ENCODE measurements at regions not wholly inside any gene's neighbourhood (a gene's known extent, or its start where the extent isn't known, plus 50 kb on each side); places are given as distances from the start of the nearest gene placed in this dataset.

DNA sequence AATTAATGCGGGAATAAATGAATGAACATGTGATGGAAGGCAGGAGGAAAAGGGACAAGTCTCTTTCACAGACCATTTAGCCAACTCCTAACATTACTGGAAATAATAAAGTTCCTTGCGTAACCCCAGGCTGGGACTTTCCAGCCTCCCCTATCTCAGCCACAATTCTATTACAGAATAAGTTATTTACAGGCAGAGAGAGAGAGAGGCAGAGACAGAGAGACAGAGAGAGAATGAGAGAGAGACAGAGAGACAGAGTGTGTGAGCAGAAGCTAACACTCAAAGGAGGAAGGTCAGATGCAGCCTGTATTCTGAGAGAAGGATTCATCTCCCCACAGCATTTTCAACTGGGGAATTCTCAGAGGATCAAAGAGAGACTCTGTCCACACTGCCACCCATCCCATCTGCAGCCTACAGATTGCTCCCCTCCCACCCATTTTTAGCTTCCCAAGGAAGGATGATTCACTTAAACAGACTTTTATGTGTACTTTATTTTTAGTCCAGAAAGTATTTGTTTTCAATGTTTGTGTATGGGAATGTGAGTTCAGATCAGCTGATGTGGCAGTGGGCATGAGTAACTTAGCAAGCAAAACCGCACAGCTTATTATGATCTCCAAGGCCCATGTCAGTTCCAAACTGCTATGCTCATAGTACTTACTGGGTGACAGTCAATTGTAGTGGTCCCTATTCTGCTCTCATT, 165.7 kb downstream of the CAND1 start:
- no peaks in the 10 kb centered on the region for H4K20me1 ChIP-seq (ENCODE audit: insufficient read depth, low read length)
- peak; percentile 88 for ATAC-seq (ENCODE audit: low read depth)
- BruUV-seq (replicated peaks) = no TSS peak
- peak overlapping the region; percentile 51; the same call in 1 of the 3 replicates for H2BK15ac ChIP-seq (ENCODE audit: low read depth, low read length)
- peaks cover 15% of the 10 kb centered on the region for H3K4me1 ChIP-seq (ENCODE audit: control insufficient read depth, insufficient read depth, low read length)
- H3K23ac ChIP-seq (ENCODE audit: low read depth, low read length) = peak overlapping the region; percentile 100
- H3K56ac ChIP-seq (ENCODE audit: extremely low read depth, insufficient read depth, low read length) = peak overlapping the region; percentile 49; the same call in 1 of the 2 replicates
- intact Hi-C loops (cut with micrococcal nuclease) = loop anchor here (5.0 kb wide), 2 partner anchors 163 to 227 kb away; no protein-coding TSS in a partner anchor
- no peaks in the 10 kb centered on the region for H3K27me3 ChIP-seq (ENCODE audit: control insufficient read depth, insufficient read depth, low read length)
- no peaks in the 10 kb centered on the region for H3K36me3 ChIP-seq (ENCODE audit: control insufficient read depth, insufficient read depth, low read length)
- no peak overlapping the region for H3K4me3 ChIP-seq (ENCODE audit: insufficient read depth, low read depth, low read length)
- peak overlapping the region in 1 of 2 experiments; percentile 90; a peak in 1 of 4 replicates for H4K8ac ChIP-seq (ENCODE audit: low read depth in 2 of 2, low read length in 2 of 2)
- peak overlapping the region; percentile 87; the same call in 1 of the 2 replicates for H3K18ac ChIP-seq (ENCODE audit: low read depth, low read length)
- peak overlapping the region; percentile 41; the same call in 1 of the 2 replicates for H3K27ac ChIP-seq (ENCODE audit: insufficient read depth, low read length)
- peak overlapping the region; percentile 82 for H2AFZ ChIP-seq (replicated peaks; ENCODE audit: low read length, poor library complexity)
- ChIA-PET CTCF (interaction anchor here (0.5 to 2.0 kb wide), 3 partner anchors 9 to 79 kb away, joined by 3 to 7 read pairs (median 6); no protein-coding TSS in a partner anchor), POLR2A (ENCODE audit: unreplicated experiment) (interaction anchor here (0.5 kb wide), 1 partner anchor 1197 kb away, joined by 3 read pairs; no protein-coding TSS in a partner anchor)
- peak overlapping the region; percentile 94 for H3K4ac ChIP-seq (ENCODE audit: low read depth, low read length)
- peak overlapping the region; percentile 17; the same call in 1 of the 2 replicates for H4K91ac ChIP-seq (ENCODE audit: insufficient read depth, low read depth, low read length)
- H4K5ac ChIP-seq (ENCODE audit: low read depth, low read length) = peak overlapping the region; percentile 47; the same call in 1 of the 2 replicates
- H3K9me3 ChIP-seq (ENCODE audit: control insufficient read depth, insufficient read depth, low read length) = no peaks in the 10 kb centered on the region
- H3K4me2 ChIP-seq (ENCODE audit: low read depth, low read length) = peak overlapping the region; percentile 81; the same call in 1 of the 2 replicates
- in situ Hi-C loops (cut with MboI; ENCODE audit: low sequenced_read_pairs) = loop anchor here (5.0 to 10.0 kb wide), 2 partner anchors 78 to 220 kb away; no protein-coding TSS in a partner anchor
- peaks cover 4% of the 10 kb centered on the region for H3K9me1 ChIP-seq (ENCODE audit: insufficient read depth, low read length)
- peak overlapping the region; percentile 76; the same call in 1 of the 2 replicates for H2AK5ac ChIP-seq (ENCODE audit: low read depth, low read length)
- H2BK5ac ChIP-seq (ENCODE audit: low read depth, low read length, poor library complexity, severe bottlenecking) = peak overlapping the region; percentile 98
- dilution Hi-C loops (cut with HindIII; ENCODE audit: low sequenced_read_pairs, unreplicated experiment) = no loop called here
- no CpG with 5 or more reads among the region's 3 CpGs for WGBS, 2 experiments (ENCODE audit: extremely low coverage in 2 of 2, insufficient read length in 1 of 2)
- peak overlapping the region; percentile 99 for H2BK20ac ChIP-seq (ENCODE audit: low read depth, low read length)
- H3K79me1 ChIP-seq (ENCODE audit: low read depth in 1 of 2, low read length in 2 of 2) = no peaks in the 10 kb centered on the region
- H2AK9ac ChIP-seq (replicated peaks; ENCODE audit: low read depth, low read length, poor library complexity) = peak overlapping the region; percentile 29
- peak overlapping the region; percentile 92 for H3K14ac ChIP-seq (replicated peaks; ENCODE audit: low read depth, low read length)
- peak; percentile 99 for DNase-seq
- H2BK120ac ChIP-seq (ENCODE audit: low read depth, low read length) = peak overlapping the region; percentile 98
- H3K9ac ChIP-seq (ENCODE audit: low read depth, low read length) = no peak overlapping the region
- no peak for TF ChIP-seq NFE2L2 (IDR thresholded peaks at IDR 0.05; ENCODE audit: low read depth, low read length)
- TF ChIP-seq MAZ (IDR thresholded peaks at IDR 0.05; ENCODE audit: borderline replicate concordance, low read depth, low read length) = peak; percentile 75
- peak; percentile 28; the same call in 1 of the 2 replicates for TF ChIP-seq POLR2A (IDR thresholded peaks at IDR 0.05; ENCODE audit: low read depth, low read length)
- TF ChIP-seq FOS (IDR thresholded peaks at IDR 0.05; ENCODE audit: low read depth, low read length) = peak; percentile 67
- TF ChIP-seq MXI1 (IDR thresholded peaks at IDR 0.05; ENCODE audit: borderline replicate concordance, low read depth, low read length) = 0 out of 2 replicates have a peak, but pooled peaks have one; percentile 39
- TF ChIP-seq, protein P1, sequence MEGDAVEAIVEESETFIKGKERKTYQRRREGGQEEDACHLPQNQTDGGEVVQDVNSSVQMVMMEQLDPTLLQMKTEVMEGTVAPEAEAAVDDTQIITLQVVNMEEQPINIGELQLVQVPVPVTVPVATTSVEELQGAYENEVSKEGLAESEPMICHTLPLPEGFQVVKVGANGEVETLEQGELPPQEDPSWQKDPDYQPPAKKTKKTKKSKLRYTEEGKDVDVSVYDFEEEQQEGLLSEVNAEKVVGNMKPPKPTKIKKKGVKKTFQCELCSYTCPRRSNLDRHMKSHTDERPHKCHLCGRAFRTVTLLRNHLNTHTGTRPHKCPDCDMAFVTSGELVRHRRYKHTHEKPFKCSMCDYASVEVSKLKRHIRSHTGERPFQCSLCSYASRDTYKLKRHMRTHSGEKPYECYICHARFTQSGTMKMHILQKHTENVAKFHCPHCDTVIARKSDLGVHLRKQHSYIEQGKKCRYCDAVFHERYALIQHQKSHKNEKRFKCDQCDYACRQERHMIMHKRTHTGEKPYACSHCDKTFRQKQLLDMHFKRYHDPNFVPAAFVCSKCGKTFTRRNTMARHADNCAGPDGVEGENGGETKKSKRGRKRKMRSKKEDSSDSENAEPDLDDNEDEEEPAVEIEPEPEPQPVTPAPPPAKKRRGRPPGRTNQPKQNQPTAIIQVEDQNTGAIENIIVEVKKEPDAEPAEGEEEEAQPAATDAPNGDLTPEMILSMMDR (conservative IDR thresholded peaks at IDR 0.05; ENCODE audit: low read depth, low read length) = no peak
- TF ChIP-seq CHD1 (IDR thresholded peaks at IDR 0.05; ENCODE audit: low read depth, low read length) = no peak
- TF ChIP-seq, protein P2, sequence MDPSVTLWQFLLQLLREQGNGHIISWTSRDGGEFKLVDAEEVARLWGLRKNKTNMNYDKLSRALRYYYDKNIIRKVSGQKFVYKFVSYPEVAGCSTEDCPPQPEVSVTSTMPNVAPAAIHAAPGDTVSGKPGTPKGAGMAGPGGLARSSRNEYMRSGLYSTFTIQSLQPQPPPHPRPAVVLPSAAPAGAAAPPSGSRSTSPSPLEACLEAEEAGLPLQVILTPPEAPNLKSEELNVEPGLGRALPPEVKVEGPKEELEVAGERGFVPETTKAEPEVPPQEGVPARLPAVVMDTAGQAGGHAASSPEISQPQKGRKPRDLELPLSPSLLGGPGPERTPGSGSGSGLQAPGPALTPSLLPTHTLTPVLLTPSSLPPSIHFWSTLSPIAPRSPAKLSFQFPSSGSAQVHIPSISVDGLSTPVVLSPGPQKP (IDR thresholded peaks at IDR 0.05; ENCODE audit: borderline replicate concordance, low read depth, low read length) = no peak
- 0 out of 2 replicates have a peak, but pooled peaks have one; percentile 2 for TF ChIP-seq RAD21 (IDR thresholded peaks at IDR 0.05; ENCODE audit: low read length)
- TF ChIP-seq MAFK (IDR thresholded peaks at IDR 0.05; ENCODE audit: low read depth, low read length) = peak; percentile 61
- TF ChIP-seq RCOR1 (IDR thresholded peaks at IDR 0.05; ENCODE audit: insufficient replicate concordance, low read length) = no peak
- peak; percentile 20; the same call in 1 of the 2 replicates for TF ChIP-seq BHLHE40 (IDR thresholded peaks at IDR 0.05; ENCODE audit: low read depth, low read length)
- TF ChIP-seq CEBPB (IDR thresholded peaks at IDR 0.05; ENCODE audit: low read depth, low read length) = peak; percentile 91
- no peak for TF ChIP-seq SMC3 (IDR thresholded peaks at IDR 0.05; ENCODE audit: low read depth, low read length)
